DND-41 (cell line): ENCODE measurements at regions not wholly inside any gene's neighbourhood (a gene's known extent, or its start where the extent isn't known, plus 50 kb on each side); places are given as distances from the start of the nearest gene placed in this dataset.

Source experiments
- ATAC-seq: fragments of 200-7000 bp; cut with Tn5 transposase; 3 replicates; pipeline ENCODE4 v1.9.1; 2021; ENCODE audit warnings: low read depth; ENCODE audit not compliant: insufficient read depth
- DNase-seq: peaks from one replicate; pipeline ENCODE4 v3.0.0-alpha.2; 2020
- H2AFZ ChIP-seq: 2 replicates; pipeline ENCODE4 v1.6.0; 2012; ENCODE audit warnings: low read depth, low read length
- H3K27ac ChIP-seq: 2 replicates; pipeline ENCODE4 v1.5.1; 2012; ENCODE audit warnings: low read length, inconsistent platforms
- H3K27me3 ChIP-seq: fragments of 200-600 bp; sonication (generic); 2 replicates; pipeline ENCODE4 v1.6.0; 2012; ENCODE audit warnings: low read length, mild to moderate bottlenecking, inconsistent platforms; ENCODE audit not compliant: insufficient read depth, poor library complexity
- H3K36me3 ChIP-seq: 2 replicates; pipeline ENCODE4 v1.5.1; 2012; ENCODE audit warnings: low read length, inconsistent platforms; ENCODE audit not compliant: insufficient read depth
- H3K4me1 ChIP-seq: 2 replicates; pipeline ENCODE4 v1.5.1; 2012; ENCODE audit warnings: mild to moderate bottlenecking, low read length; ENCODE audit not compliant: insufficient read depth
- H3K4me2 ChIP-seq: 2 replicates; pipeline ENCODE4 v1.6.0; 2012; ENCODE audit warnings: mild to moderate bottlenecking, moderate library complexity, low read length, inconsistent platforms; ENCODE audit not compliant: insufficient read depth
- H3K4me3 ChIP-seq, 2 experiments: fragments of 200-600 bp in 1 of 2; shearing (Covaris generic) in 1 of 2; 2 replicates each; pipeline ENCODE4 v1.5.1; 2012 to 2016; ENCODE audit warnings: inconsistent platforms in 2 of 2, low read length in 2 of 2, mild to moderate bottlenecking in 2 of 2, low read depth in 1 of 2, moderate library complexity in 1 of 2
- H3K79me2 ChIP-seq: 2 replicates; pipeline ENCODE4 v1.6.0; 2012; ENCODE audit warnings: low read length, inconsistent platforms; ENCODE audit not compliant: insufficient read depth
- H3K9ac ChIP-seq: 2 replicates; pipeline ENCODE4 v1.6.0; 2012; ENCODE audit warnings: low read depth, mild to moderate bottlenecking, inconsistent platforms, low read length, moderate library complexity
- H3K9me3 ChIP-seq: 2 replicates; pipeline ENCODE4 v1.5.1; 2012; ENCODE audit warnings: low read length, moderate library complexity, mild to moderate bottlenecking, inconsistent platforms; ENCODE audit not compliant: insufficient read depth, severe bottlenecking
- H4K20me1 ChIP-seq: 2 replicates; pipeline ENCODE4 v1.6.0; 2012; ENCODE audit warnings: low read length; ENCODE audit not compliant: insufficient read depth
- CTCF ChIP-seq: IDR thresholded peaks from 2 replicates; pipeline ENCODE4 v1.5.1; 2012; ENCODE audit warnings: borderline replicate concordance, low read length, moderate library complexity, mild to moderate bottlenecking; ENCODE audit not compliant: poor library complexity, severe bottlenecking; ENCODE audit errors: extremely low read depth
- EZH2 ChIP-seq: IDR thresholded peaks from 3 replicates; pipeline ENCODE4 v1.6.1; 2012; ENCODE audit warnings: borderline replicate concordance, low read depth, mild to moderate bottlenecking, moderate library complexity, low read length, inconsistent platforms; ENCODE audit not compliant: severe bottlenecking

- no peak for ATAC-seq
- H3K27me3 ChIP-seq: no peaks in the 10 kb centered on the region
- H3K9ac ChIP-seq: no peak overlapping the region
- no peak overlapping the region for H3K4me3 ChIP-seq
- H2AFZ ChIP-seq: no peak overlapping the region
- H3K79me2 ChIP-seq: no peaks in the 10 kb centered on the region
- TF ChIP-seq EZH2 (no peak), CTCF (no peak)
- H3K36me3 ChIP-seq: no peaks in the 10 kb centered on the region
- DNase-seq: no peak
- no peaks in the 10 kb centered on the region for H3K9me3 ChIP-seq
- no peaks in the 10 kb centered on the region for H4K20me1 ChIP-seq
- no peak overlapping the region for H3K27ac ChIP-seq
- no peak overlapping the region for H3K4me2 ChIP-seq
- H3K4me1 ChIP-seq: no peaks in the 10 kb centered on the region
Measured at GRCh38 chrX:138917781-138918180, 206.3 kb upstream of the FGF13 start.

DNA sequence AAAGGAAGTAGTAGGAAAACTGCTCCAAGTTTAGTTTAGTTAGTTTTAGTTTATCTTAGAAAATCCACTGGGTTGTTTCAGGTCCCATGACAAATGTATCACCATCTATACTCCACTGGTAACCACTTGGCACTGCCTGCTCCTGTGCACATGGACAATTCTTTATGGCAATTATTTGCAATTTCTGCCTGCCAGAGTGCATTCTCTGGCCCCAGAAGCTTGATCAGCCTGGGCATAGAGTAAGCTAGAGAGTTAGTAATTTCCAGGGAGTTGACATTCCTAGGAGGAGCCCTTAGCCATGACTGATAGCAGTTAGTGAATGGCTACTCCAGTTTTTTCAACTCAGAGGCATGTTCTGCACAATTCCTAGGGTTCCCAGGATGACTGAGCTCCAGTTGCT is 203.2 kb upstream of the FGF13 start:
- no peak overlapping the region for H2AFZ ChIP-seq
- no peaks in the 10 kb centered on the region for H3K79me2 ChIP-seq
- TF ChIP-seq EZH2: no peak
- TF ChIP-seq CTCF: no peak
- H3K36me3 ChIP-seq: no peaks in the 10 kb centered on the region
- H3K27me3 ChIP-seq: no peaks in the 10 kb centered on the region
- no peaks in the 10 kb centered on the region for H4K20me1 ChIP-seq
- no peak overlapping the region for H3K4me2 ChIP-seq
- DNase-seq: no peak
- H3K4me3 ChIP-seq: no peak overlapping the region
- no peak overlapping the region for H3K9ac ChIP-seq
- no peak for ATAC-seq
- no peak overlapping the region for H3K27ac ChIP-seq
- H3K4me1 ChIP-seq: no peaks in the 10 kb centered on the region
- H3K9me3 ChIP-seq: no peaks in the 10 kb centered on the region

DNA sequence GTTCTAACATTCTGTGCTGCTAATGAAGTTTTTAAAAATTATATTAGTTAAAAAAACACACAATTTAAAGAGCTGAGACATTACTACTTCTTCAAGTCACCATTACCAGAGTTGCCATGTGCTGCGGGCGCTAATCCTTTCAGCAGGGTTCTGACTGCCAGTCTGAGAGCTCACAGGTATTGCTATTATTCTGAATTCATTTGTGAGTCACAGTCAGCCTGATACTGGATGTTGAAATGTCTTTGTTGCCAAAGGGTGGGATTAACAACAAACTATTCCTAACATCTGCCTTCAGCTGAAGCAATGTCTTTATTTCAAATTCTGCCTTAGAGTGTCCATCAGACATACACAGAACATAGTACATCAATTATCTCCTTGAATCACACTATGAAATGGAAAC is 197.1 kb upstream of the FGF13 start:
- DNase-seq (no peak), ATAC-seq (no peak)
- H3K4me1 ChIP-seq: no peaks in the 10 kb centered on the region
- H3K27me3 ChIP-seq: no peaks in the 10 kb centered on the region
- TF ChIP-seq CTCF: no peak
- TF ChIP-seq EZH2: no peak
- no peaks in the 10 kb centered on the region for H3K79me2 ChIP-seq
- no peaks in the 10 kb centered on the region for H3K36me3 ChIP-seq
- no peaks in the 10 kb centered on the region for H3K9me3 ChIP-seq
- H3K9ac ChIP-seq: no peak overlapping the region
- no peak overlapping the region for H2AFZ ChIP-seq
- no peak overlapping the region for H3K4me2 ChIP-seq
- no peaks in the 10 kb centered on the region for H4K20me1 ChIP-seq
- H3K4me3 ChIP-seq: no peak overlapping the region
- H3K27ac ChIP-seq: no peak overlapping the region
